ENCODE measurements at regions not wholly inside any gene's neighbourhood (a gene's known extent, or its start where the extent isn't known, plus 50 kb on each side); places are given as distances from the start of the nearest gene placed in this dataset.

DNA sequence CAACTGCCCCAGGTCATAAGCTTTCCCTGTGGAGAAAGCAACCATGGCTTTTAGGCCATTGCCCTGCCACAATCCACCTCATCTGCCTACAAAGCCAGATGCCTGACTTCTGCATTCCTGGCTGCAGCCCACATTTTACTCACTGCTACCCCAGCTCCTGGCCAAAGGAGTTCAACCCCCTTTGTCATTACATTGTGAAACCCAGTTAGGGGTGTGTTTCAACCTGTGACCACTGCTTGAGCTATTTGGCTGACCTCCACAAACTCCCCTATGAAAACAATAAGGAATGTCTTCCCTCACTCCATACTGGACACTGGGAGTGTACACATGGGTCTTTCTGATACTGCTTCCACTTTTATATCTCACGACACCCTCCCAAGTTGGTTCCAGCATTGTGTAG lies 589.2 kb downstream of the SH3BGRL start:
- no peak for DNase-seq (ENCODE audit: low read depth)
- no peak overlapping the region for H3K4me3 ChIP-seq (ENCODE audit: low read depth, low read length)
- TF ChIP-seq, protein P1, sequence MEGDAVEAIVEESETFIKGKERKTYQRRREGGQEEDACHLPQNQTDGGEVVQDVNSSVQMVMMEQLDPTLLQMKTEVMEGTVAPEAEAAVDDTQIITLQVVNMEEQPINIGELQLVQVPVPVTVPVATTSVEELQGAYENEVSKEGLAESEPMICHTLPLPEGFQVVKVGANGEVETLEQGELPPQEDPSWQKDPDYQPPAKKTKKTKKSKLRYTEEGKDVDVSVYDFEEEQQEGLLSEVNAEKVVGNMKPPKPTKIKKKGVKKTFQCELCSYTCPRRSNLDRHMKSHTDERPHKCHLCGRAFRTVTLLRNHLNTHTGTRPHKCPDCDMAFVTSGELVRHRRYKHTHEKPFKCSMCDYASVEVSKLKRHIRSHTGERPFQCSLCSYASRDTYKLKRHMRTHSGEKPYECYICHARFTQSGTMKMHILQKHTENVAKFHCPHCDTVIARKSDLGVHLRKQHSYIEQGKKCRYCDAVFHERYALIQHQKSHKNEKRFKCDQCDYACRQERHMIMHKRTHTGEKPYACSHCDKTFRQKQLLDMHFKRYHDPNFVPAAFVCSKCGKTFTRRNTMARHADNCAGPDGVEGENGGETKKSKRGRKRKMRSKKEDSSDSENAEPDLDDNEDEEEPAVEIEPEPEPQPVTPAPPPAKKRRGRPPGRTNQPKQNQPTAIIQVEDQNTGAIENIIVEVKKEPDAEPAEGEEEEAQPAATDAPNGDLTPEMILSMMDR (IDR thresholded peaks at IDR 0.05; ENCODE audit: control insufficient read depth, extremely low read depth, insufficient read depth), result no peak
